T-cell (primary cell): ENCODE measurements at regions not wholly inside any gene's neighbourhood (a gene's known extent, or its start where the extent isn't known, plus 50 kb on each side); places are given as distances from the start of the nearest gene placed in this dataset.

Source experiments
- ATAC-seq, 4 experiments: fragments of 200-7000 bp in 3 of 4; fragments of 150-1000 bp in 1 of 4; cut with Tn5 transposase; replicated peaks in 1 of 4; 1 replicate in 3 of 4; 2 replicates in 1 of 4; pipeline ENCODE4 v1.10.0; 2021; ENCODE audit warnings: moderate library complexity in 3 of 4, mild to moderate bottlenecking in 2 of 4, moderate number of reproducible peaks in 1 of 4
- CTCF ChIA-PET, 2 donors: fragments of 300-600 bp; sonication (Branson Sonifier 250); formaldehyde crosslinking; loops; one replicate each; lab custom pipeline; 2022; ENCODE audit warnings: antibody characterized with exemption in 2 of 2; lab: Charles Lee
- POLR2A ChIA-PET, 2 donors: fragments of 300-600 bp; sonication (Branson Sonifier 250); formaldehyde crosslinking; loops; one replicate each; lab custom pipeline; 2022; ENCODE audit warnings: antibody characterized with exemption in 2 of 2; lab: Charles Lee
- DNase-seq, 35 experiments: peaks; one replicate each; pipeline versions ENCODE4 v3.0.0 to v3.0.0-alpha.2; 2013 to 2023
- H3K27ac ChIP-seq: one replicate; pipeline ENCODE4 v1.5.1; 2013; ENCODE audit warnings: low read length
- H3K27me3 ChIP-seq, 2 experiments: replicated peaks in 1 of 2; 1 replicate in 1 of 2; 2 replicates in 1 of 2; pipeline versions ENCODE4 v1.6.1 to v1.7.0; 2013; ENCODE audit warnings: low read length in 1 of 2, mixed read lengths in 1 of 2; ENCODE audit not compliant: control insufficient read depth in 2 of 2, insufficient read depth in 2 of 2; ENCODE audit errors: extremely low read depth in 1 of 2
- H3K36me3 ChIP-seq, 2 donors: 1 replicate in 1 of 2; 2 replicates in 1 of 2; pipeline versions ENCODE4 v1.6.1 to v1.7.0; 2013; ENCODE audit warnings: low read length in 1 of 2; ENCODE audit not compliant: control insufficient read depth in 2 of 2, insufficient read depth in 1 of 2; ENCODE audit errors: extremely low read depth in 1 of 2
- H3K4me1 ChIP-seq, 2 experiments: 1 replicate in 1 of 2; 2 replicates in 1 of 2; pipeline versions ENCODE4 v1.6.1 to v1.7.0; 2013; ENCODE audit warnings: low read length in 2 of 2, mixed read lengths in 1 of 2; ENCODE audit not compliant: insufficient read depth in 2 of 2, control insufficient read depth in 1 of 2; ENCODE audit errors: extremely low read depth in 1 of 2
- H3K4me3 ChIP-seq, 2 donors: 1 replicate in 1 of 2; 2 replicates in 1 of 2; pipeline versions ENCODE4 v1.5.1 to v1.7.0; 2013; ENCODE audit warnings: mild to moderate bottlenecking in 2 of 2, low read length in 1 of 2, moderate library complexity in 1 of 2; ENCODE audit not compliant: control insufficient read depth in 1 of 2; ENCODE audit errors: extremely low read depth in 1 of 2
- H3K9me3 ChIP-seq: 2 replicates; pipeline ENCODE4 v1.7.0; 2013
- H3K27ac Mint-ChIP-seq, 2 donors: one replicate each; pipeline ENCODE4 v1.8.0; 2020 to 2021; ENCODE audit warnings: mild to moderate bottlenecking in 2 of 2, mixed read lengths in 2 of 2
- H3K27me3 Mint-ChIP-seq, 2 donors: one replicate each; pipeline ENCODE4 v1.8.0; 2021 to 2022; ENCODE audit warnings: mixed read lengths in 2 of 2
- H3K36me3 Mint-ChIP-seq: one replicate; pipeline ENCODE4 v1.8.0; 2021; ENCODE audit warnings: mixed read lengths
- H3K4me1 Mint-ChIP-seq, 3 donors: one replicate each; pipeline ENCODE4 v1.8.0; 2020 to 2022; ENCODE audit warnings: mixed read lengths in 3 of 3, mild to moderate bottlenecking in 1 of 3
- H3K4me3 Mint-ChIP-seq, 3 donors: one replicate each; pipeline ENCODE4 v1.8.0; 2020 to 2022; ENCODE audit warnings: mild to moderate bottlenecking in 3 of 3, mixed read lengths in 3 of 3, moderate library complexity in 3 of 3
- H3K9me3 Mint-ChIP-seq, 3 donors: one replicate each; pipeline ENCODE4 v1.8.0; 2020 to 2022; ENCODE audit warnings: mixed read lengths in 3 of 3
- WGBS: methylation state at CpG from one replicate; pipeline ENCODE4 v1.1.5; 2013; ENCODE audit warnings: missing lambda C conversion rate; ENCODE audit not compliant: insufficient coverage; 5-methylcytosine and 5-hydroxymethylcytosine counted together

GRCh38 chr15:62821384-62822131 lies 221.0 kb upstream of the TPM1 start:
- Mint-ChIP-seq H3K36me3 (no peaks in the 10 kb centered on the region), H3K9me3 (no peaks in the 10 kb centered on the region), H3K4me1 (no peaks in the 10 kb centered on the region), H3K4me3 (no peak overlapping the region), H3K27me3 (peaks cover 7 to 27% of the 10 kb centered on the region in 2 donors), H3K27ac (no peak overlapping the region)
- no peak for ATAC-seq
- no peak overlapping the region for H3K4me3 ChIP-seq
- H3K4me1 ChIP-seq: no peaks in the 10 kb centered on the region
- DNase-seq: no peak
- no peaks in the 10 kb centered on the region for H3K9me3 ChIP-seq
- WGBS: 60% methylated on average over 1 of the region's 10 CpGs
- CTCF ChIA-PET: no interaction called here
- no peaks in the 10 kb centered on the region for H3K36me3 ChIP-seq
- POLR2A ChIA-PET: no interaction called here
- H3K27ac ChIP-seq: no peak overlapping the region
- peaks cover 0 to 8% of the 10 kb centered on the region in 2 experiments for H3K27me3 ChIP-seq

DNA sequence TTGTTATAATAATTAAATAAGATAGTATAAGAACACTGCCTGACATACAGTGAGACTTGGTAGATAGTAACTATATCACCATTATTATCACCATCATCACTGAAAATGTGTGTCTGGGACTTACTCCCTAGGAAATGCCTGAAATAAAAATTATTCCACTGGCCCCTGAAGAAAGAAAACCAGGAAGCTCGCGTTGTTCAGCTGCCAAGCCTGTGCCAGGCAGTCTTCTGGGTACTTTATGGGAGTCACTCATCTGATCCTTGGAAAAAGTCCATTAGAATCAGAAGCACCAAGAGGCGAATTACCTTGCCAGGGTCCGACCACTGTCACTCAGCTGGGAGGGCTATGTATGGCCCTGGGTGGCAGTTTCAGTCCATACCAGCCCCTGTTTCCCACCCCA lies 220.3 kb upstream of the TPM1 start:
- Histone ChIP-seq H3K36me3 (no peaks in the 10 kb centered on the region), H3K9me3 (no peaks in the 10 kb centered on the region), H3K4me1 (no peaks in the 10 kb centered on the region), H3K4me3 (no peak overlapping the region), H3K27me3 (peaks cover 0 to 9% of the 10 kb centered on the region in 2 experiments), H3K27ac (no peak overlapping the region)
- Mint-ChIP-seq H3K9me3 (no peaks in the 10 kb centered on the region), H3K27me3 (peaks cover 7 to 27% of the 10 kb centered on the region in 2 donors), H3K36me3 (no peaks in the 10 kb centered on the region), H3K4me1 (no peaks in the 10 kb centered on the region), H3K27ac (no peak overlapping the region), H3K4me3 (no peak overlapping the region)
- 69% methylated on average over 2 of the region's 4 CpGs for WGBS
- ChIA-PET CTCF (no interaction called here), POLR2A (no interaction called here)
- ATAC-seq: no peak
- no peak for DNase-seq

GRCh38 chr15:62823561-62823960 lies 219.0 kb upstream of the TPM1 start:
- Histone ChIP-seq H3K4me1 (no peaks in the 10 kb centered on the region), H3K27me3 (peaks cover 0 to 9% of the 10 kb centered on the region in 2 experiments), H3K9me3 (no peaks in the 10 kb centered on the region), H3K27ac (no peak overlapping the region), H3K36me3 (no peaks in the 10 kb centered on the region), H3K4me3 (no peak overlapping the region)
- H3K27me3 Mint-ChIP-seq: peaks cover 7 to 24% of the 10 kb centered on the region in 2 donors
- no peak overlapping the region for H3K27ac Mint-ChIP-seq
- H3K4me1 Mint-ChIP-seq: no peaks in the 10 kb centered on the region
- POLR2A ChIA-PET: no interaction called here
- no peaks in the 10 kb centered on the region for H3K9me3 Mint-ChIP-seq
- H3K36me3 Mint-ChIP-seq: no peaks in the 10 kb centered on the region
- CTCF ChIA-PET: no interaction called here
- ATAC-seq (no peak), DNase-seq (no peak)
- no peak overlapping the region for H3K4me3 Mint-ChIP-seq
- 97% methylated on average over 5 of the region's 8 CpGs for WGBS

DNA sequence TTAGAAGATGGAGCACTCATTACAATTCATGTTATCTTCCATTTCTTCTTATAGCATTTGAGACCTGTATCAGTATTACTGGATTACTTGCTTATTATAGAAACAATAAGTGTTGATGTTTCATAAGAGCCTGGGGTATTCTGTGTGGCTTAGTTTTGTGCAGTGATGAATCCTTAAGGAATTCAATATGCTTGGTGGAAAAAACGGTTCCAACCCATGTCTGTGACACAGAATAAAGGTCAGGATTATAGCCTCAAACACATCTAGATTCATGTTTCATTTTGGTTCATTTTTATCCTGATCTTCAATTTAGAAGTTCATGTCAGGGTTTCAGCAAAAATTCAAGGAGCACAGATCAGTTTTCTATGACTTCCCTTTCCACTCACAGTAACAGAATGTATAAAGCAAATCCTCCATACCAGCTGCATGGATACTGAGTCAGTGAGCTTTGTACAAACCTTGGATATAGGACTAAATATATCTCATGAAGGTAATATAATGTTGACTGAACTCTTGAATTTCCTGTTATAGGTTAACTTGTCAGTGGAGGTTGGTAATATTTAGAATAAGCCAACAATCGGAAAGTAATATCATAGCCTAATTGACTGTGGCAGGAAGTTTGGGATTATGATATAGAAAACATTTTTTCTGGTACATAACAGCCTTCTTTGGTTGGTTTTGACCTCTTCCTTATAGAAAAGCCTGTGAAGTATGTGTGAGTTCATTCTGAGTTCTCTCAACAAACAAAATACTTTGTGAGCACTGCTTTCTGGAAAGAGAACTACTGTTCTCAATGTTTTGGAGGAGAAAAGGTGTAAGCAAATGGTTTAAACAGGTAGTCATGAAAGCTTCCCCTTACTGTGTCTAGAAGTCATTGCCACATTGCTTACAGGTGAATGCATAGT lies 218.2 kb upstream of the TPM1 start:
- Histone ChIP-seq H3K27me3 (peaks cover 0 to 7% of the 10 kb centered on the region in 2 experiments), H3K4me1 (no peaks in the 10 kb centered on the region), H3K9me3 (no peaks in the 10 kb centered on the region), H3K27ac (no peak overlapping the region), H3K4me3 (no peak overlapping the region), H3K36me3 (no peaks in the 10 kb centered on the region)
- no CpG with 5 or more reads among the region's 2 CpGs for WGBS
- CTCF ChIA-PET: no interaction called here
- H3K36me3 Mint-ChIP-seq: no peaks in the 10 kb centered on the region
- POLR2A ChIA-PET: no interaction called here
- no peak overlapping the region for H3K27ac Mint-ChIP-seq
- peaks cover 6 to 24% of the 10 kb centered on the region in 2 donors for H3K27me3 Mint-ChIP-seq
- no peaks in the 10 kb centered on the region for H3K4me1 Mint-ChIP-seq
- H3K4me3 Mint-ChIP-seq: no peak overlapping the region
- no peaks in the 10 kb centered on the region for H3K9me3 Mint-ChIP-seq
- DNase-seq: no peak
- ATAC-seq: no peak

GRCh38 chr15:62825191-62825590 lies 217.4 kb upstream of the TPM1 start:
- H3K27ac Mint-ChIP-seq: peak overlapping the region in 1 of 2 donors; percentile 1
- no peaks in the 10 kb centered on the region for H3K9me3 ChIP-seq
- ChIA-PET POLR2A (no interaction called here), CTCF (no interaction called here)
- DNase-seq (no peak), ATAC-seq (no peak)
- H3K27me3 ChIP-seq: peaks cover 0 to 5% of the 10 kb centered on the region in 2 experiments
- H3K4me1 ChIP-seq: no peaks in the 10 kb centered on the region
- no peaks in the 10 kb centered on the region for H3K4me1 Mint-ChIP-seq
- H3K9me3 Mint-ChIP-seq: no peaks in the 10 kb centered on the region
- no peaks in the 10 kb centered on the region for H3K36me3 ChIP-seq
- peaks cover 2 to 24% of the 10 kb centered on the region in 2 donors for H3K27me3 Mint-ChIP-seq
- no peak overlapping the region for H3K27ac ChIP-seq
- no peak overlapping the region for H3K4me3 Mint-ChIP-seq
- 90% methylated on average over 2 of the region's 4 CpGs for WGBS
- no peaks in the 10 kb centered on the region for H3K36me3 Mint-ChIP-seq
- H3K4me3 ChIP-seq: no peak overlapping the region

GRCh38 chr15:62826561-62826960 lies 216.0 kb upstream of the TPM1 start:
- Histone ChIP-seq H3K4me3 (no peak overlapping the region), H3K27ac (no peak overlapping the region), H3K27me3 (peaks cover 0 to 5% of the 10 kb centered on the region in 2 experiments), H3K4me1 (no peaks in the 10 kb centered on the region), H3K9me3 (no peaks in the 10 kb centered on the region), H3K36me3 (no peaks in the 10 kb centered on the region)
- peaks cover 2 to 17% of the 10 kb centered on the region in 2 donors for H3K27me3 Mint-ChIP-seq
- no peaks in the 10 kb centered on the region for H3K4me1 Mint-ChIP-seq
- no peaks in the 10 kb centered on the region for H3K9me3 Mint-ChIP-seq
- no peaks in the 10 kb centered on the region for H3K36me3 Mint-ChIP-seq
- no peak overlapping the region for H3K27ac Mint-ChIP-seq
- H3K4me3 Mint-ChIP-seq: no peak overlapping the region
- ATAC-seq (no peak), DNase-seq (no peak)
- WGBS: no CpG with 5 or more reads among the region's 1 CpG
- CTCF ChIA-PET: no interaction called here
- POLR2A ChIA-PET: no interaction called here
